ENCODE measurements at regions not wholly inside any gene's neighbourhood (a gene's known extent, or its start where the extent isn't known, plus 50 kb on each side); places are given as distances from the start of the nearest gene placed in this dataset.

GRCh38 chr17:77542551-77543490, 402.1 kb downstream of the SEC14L1 start (continued):
- no peak for TF ChIP-seq ZNF202 (tag by site-specific recombination; IDR thresholded peaks at IDR 0.05; ENCODE audit: borderline replicate concordance)
- TF ChIP-seq ZNF707 (tag by site-specific recombination; IDR thresholded peaks at IDR 0.05): no peak
- TF ChIP-seq MEIS1 (CRISPR knock-in tag; IDR thresholded peaks at IDR 0.05; ENCODE audit: borderline replicate concordance): 0 out of 2 replicates have a peak, but pooled peaks have one; percentile 21
- TF ChIP-seq OVOL3 (tag by site-specific recombination; IDR thresholded peaks at IDR 0.05): no peak; the same call in 1 of the 2 replicates
- peak; percentile 73; the same call in 1 of the 2 replicates for TF ChIP-seq MZF1 (tag by site-specific recombination; IDR thresholded peaks at IDR 0.05; ENCODE audit: borderline replicate concordance)
- TF ChIP-seq ZNF398 (tag by site-specific recombination; IDR thresholded peaks at IDR 0.05): 0 out of 2 replicates have a peak, but pooled peaks have one; percentile 15
- no peak for TF ChIP-seq ZNF311 (tag by site-specific recombination; IDR thresholded peaks at IDR 0.05; ENCODE audit: borderline replicate concordance)
- TF ChIP-seq, protein P1, sequence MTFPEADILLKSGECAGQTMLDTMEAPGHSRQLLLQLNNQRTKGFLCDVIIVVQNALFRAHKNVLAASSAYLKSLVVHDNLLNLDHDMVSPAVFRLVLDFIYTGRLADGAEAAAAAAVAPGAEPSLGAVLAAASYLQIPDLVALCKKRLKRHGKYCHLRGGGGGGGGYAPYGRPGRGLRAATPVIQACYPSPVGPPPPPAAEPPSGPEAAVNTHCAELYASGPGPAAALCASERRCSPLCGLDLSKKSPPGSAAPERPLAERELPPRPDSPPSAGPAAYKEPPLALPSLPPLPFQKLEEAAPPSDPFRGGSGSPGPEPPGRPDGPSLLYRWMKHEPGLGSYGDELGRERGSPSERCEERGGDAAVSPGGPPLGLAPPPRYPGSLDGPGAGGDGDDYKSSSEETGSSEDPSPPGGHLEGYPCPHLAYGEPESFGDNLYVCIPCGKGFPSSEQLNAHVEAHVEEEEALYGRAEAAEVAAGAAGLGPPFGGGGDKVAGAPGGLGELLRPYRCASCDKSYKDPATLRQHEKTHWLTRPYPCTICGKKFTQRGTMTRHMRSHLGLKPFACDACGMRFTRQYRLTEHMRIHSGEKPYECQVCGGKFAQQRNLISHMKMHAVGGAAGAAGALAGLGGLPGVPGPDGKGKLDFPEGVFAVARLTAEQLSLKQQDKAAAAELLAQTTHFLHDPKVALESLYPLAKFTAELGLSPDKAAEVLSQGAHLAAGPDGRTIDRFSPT (tag by site-specific recombination; IDR thresholded peaks at IDR 0.05): no peak
- TF ChIP-seq ZNF658 (tag by site-specific recombination; IDR thresholded peaks at IDR 0.05): no peak
- no peak for TF ChIP-seq ZNF585B (tag by site-specific recombination; IDR thresholded peaks at IDR 0.05)
- no peak for TF ChIP-seq ZNF341 (tag by site-specific recombination; IDR thresholded peaks at IDR 0.05; ENCODE audit: low read depth)
- 0 out of 2 replicates have a peak, but pooled peaks have one; percentile 19 for TF ChIP-seq ZNF324 (tag by site-specific recombination; IDR thresholded peaks at IDR 0.05)
- 0 out of 2 replicates have a peak, but pooled peaks have one; percentile 23 for TF ChIP-seq ZNF184 (tag by site-specific recombination; IDR thresholded peaks at IDR 0.05)
- TF ChIP-seq, protein P2, sequence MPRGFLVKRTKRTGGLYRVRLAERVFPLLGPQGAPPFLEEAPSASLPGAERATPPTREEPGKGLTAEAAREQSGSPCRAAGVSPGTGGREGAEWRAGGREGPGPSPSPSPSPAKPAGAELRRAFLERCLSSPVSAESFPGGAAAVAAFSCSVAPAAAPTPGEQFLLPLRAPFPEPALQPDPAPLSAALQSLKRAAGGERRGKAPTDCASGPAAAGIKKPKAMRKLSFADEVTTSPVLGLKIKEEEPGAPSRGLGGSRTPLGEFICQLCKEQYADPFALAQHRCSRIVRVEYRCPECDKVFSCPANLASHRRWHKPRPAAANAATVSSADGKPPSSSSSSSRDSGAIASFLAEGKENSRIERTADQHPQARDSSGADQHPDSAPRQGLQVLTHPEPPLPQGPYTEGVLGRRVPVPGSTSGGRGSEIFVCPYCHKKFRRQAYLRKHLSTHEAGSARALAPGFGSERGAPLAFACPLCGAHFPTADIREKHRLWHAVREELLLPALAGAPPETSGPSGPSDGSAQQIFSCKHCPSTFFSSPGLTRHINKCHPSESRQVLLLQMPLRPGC (tag by site-specific recombination; IDR thresholded peaks at IDR 0.05): peak; percentile 91
- no peak for TF ChIP-seq ZNF433 (tag by site-specific recombination; IDR thresholded peaks at IDR 0.05; ENCODE audit: low read depth)
- TF ChIP-seq ZNF133 (tag by site-specific recombination; IDR thresholded peaks at IDR 0.05): no peak
- TF ChIP-seq, protein P3, sequence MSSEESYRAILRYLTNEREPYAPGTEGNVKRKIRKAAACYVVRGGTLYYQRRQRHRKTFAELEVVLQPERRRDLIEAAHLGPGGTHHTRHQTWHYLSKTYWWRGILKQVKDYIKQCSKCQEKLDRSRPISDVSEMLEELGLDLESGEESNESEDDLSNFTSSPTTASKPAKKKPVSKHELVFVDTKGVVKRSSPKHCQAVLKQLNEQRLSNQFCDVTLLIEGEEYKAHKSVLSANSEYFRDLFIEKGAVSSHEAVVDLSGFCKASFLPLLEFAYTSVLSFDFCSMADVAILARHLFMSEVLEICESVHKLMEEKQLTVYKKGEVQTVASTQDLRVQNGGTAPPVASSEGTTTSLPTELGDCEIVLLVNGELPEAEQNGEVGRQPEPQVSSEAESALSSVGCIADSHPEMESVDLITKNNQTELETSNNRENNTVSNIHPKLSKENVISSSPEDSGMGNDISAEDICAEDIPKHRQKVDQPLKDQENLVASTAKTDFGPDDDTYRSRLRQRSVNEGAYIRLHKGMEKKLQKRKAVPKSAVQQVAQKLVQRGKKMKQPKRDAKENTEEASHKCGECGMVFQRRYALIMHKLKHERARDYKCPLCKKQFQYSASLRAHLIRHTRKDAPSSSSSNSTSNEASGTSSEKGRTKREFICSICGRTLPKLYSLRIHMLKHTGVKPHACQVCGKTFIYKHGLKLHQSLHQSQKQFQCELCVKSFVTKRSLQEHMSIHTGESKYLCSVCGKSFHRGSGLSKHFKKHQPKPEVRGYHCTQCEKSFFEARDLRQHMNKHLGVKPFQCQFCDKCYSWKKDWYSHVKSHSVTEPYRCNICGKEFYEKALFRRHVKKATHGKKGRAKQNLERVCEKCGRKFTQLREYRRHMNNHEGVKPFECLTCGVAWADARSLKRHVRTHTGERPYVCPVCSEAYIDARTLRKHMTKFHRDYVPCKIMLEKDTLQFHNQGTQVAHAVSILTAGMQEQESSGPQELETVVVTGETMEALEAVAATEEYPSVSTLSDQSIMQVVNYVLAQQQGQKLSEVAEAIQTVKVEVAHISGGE (tag by site-specific recombination; conservative IDR thresholded peaks at IDR 0.05; ENCODE audit: low read depth): no peak
- TF ChIP-seq ZNF112 (tag by site-specific recombination; IDR thresholded peaks at IDR 0.05): no peak
- no peak for TF ChIP-seq ZNF274 (IDR thresholded peaks at IDR 0.05; ENCODE audit: low read length)
- TF ChIP-seq ZNF274 (tag by site-specific recombination; IDR thresholded peaks at IDR 0.05; ENCODE audit: borderline replicate concordance): no peak
- no peak for TF ChIP-seq ZNF473 (tag by site-specific recombination; IDR thresholded peaks at IDR 0.05)
- TF ChIP-seq ZNF692 (tag by site-specific recombination; IDR thresholded peaks at IDR 0.05): peak; percentile 88
- TF ChIP-seq ZNF404 (tag by site-specific recombination; IDR thresholded peaks at IDR 0.05): no peak
- TF ChIP-seq HOXC10 (CRISPR knock-in tag; IDR thresholded peaks at IDR 0.05): no peak
- TF ChIP-seq ZNF248 (tag by site-specific recombination; IDR thresholded peaks at IDR 0.05): no peak
- peak; percentile 66; the same call in 1 of the 2 replicates for TF ChIP-seq ZSCAN23 (tag by site-specific recombination; IDR thresholded peaks at IDR 0.05)
- TF ChIP-seq ZFHX2 (tag by site-specific recombination; conservative IDR thresholded peaks at IDR 0.05): no peak
- peak; percentile 66; the same call in 1 of the 2 replicates for TF ChIP-seq ZNF24 (tag by site-specific recombination; IDR thresholded peaks at IDR 0.05)
- no peak for TF ChIP-seq ZNF792 (tag by site-specific recombination; IDR thresholded peaks at IDR 0.05)
- TF ChIP-seq ZNF624 (tag by site-specific recombination; IDR thresholded peaks at IDR 0.05): no peak
